ENCODE measurements at regions not wholly inside any gene's neighbourhood (a gene's known extent, or its start where the extent isn't known, plus 50 kb on each side); places are given as distances from the start of the nearest gene placed in this dataset.

DNA sequence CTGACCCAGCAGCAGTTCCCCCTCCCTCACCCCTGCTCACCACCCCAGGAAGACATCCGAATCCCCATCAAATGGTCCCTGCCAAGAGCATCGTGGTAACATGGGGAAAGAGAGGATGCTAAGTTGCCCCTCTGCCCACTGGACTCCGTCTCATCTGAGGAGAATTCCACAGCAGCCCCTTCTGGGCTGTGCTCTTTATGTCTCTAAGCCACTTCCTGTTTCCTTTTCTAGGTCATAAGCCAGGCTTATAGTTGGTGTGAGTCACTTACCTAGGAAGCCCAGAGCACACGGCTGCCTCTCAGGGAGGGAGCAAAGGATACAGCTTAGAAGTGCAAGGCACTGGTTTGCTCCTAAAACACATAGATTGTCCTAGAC, 76.0 kb downstream of the VCPKMT start:
- TF ChIP-seq EZH2phosphoT487 (IDR thresholded peaks at IDR 0.05; ENCODE audit: low read depth, severe bottlenecking, unreplicated experiment), result no peak
- TF ChIP-seq EZH2 (IDR thresholded peaks at IDR 0.05; ENCODE audit: borderline replicate concordance), result no peak
